Suppressor macrophage (primary cell): ENCODE measurements at regions not wholly inside any gene's neighbourhood (a gene's known extent, or its start where the extent isn't known, plus 50 kb on each side); places are given as distances from the start of the nearest gene placed in this dataset.

Source experiments
- DNase-seq, 4 experiments: peaks; one replicate each; pipeline ENCODE4 v3.0.0-alpha.2; 2020 to 2022

DNA sequence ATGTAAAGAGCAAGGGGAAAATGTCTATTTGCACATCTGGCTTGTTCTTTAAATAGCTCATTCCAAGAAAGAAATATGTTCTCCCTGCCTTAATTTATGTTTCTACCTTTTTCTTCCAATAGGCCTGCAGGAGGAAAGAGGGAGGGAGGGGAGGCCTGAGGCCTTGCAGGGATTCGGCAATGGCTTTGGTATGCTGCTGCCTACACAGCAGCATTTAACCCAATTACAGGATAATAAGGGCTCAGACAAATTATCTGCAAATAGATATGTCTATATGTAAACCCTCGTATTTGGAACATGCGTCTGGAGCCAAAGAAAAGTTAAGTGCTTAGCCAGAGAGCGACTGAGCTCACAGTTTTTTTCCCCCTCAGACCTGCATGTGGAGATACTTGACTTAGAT, 277.2 kb downstream of the CDC5L start:
- no peak for DNase-seq

DNA sequence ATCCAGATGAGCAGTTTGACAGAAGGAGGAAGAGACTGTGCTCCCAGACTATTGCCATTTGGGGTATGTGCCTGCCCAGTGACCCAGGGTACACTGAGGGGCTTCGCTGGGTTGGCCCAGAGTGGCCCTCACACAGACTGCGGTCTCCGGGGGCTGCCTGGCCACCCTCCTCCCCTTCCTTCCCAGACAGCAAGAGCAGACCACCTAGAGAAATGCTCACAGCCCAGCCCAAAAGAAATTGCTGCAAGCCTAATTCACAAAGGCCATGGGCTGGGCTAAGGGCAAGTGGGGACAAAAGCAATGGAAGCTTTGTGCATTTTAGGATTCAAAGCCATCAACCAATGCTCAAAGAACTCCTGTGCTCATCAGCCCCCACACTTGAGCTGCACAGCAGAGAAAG, 277.6 kb downstream of the CDC5L start:
- no peak for DNase-seq

DNA sequence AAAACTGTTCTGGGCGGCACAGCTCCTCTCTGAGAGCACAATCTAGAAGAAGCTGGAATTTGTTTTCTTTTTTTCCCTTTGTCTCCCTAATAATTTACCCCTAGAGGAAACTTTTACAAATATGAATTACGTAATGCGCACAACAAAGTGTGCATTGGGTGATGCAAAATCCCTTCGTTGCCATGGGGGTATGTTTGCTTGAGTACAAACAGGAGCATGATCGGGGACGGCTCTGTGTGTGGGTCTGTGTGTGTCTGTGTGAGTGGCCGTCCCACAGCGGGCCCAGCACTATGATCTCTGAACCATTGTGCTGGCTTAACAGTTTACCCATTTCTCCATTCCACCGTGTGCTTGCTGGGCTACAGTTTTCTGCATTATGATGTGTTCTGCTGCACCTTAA, 278.2 kb downstream of the CDC5L start:
- no peak for DNase-seq

DNA sequence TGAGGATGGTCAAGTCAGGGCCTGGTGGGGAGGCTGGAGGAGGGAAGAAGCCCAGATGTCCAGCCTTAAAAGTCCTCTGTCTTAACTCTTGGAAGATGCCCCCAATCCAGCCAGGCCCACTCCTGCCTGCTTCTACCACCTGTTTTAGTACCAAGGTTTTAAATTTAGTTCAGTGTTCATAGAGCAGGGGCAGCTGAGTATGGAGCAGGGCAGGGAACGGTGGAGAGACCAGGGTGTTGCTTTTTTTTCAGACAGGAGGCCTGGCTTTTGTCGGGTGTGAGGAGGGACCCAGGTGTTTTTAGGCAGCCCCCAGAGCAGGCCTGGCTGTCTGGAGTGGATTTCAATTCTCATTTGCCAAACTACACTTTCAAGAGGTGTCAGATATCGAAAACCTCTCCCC, 278.8 kb downstream of the CDC5L start:
- DNase-seq, result no peak

DNA sequence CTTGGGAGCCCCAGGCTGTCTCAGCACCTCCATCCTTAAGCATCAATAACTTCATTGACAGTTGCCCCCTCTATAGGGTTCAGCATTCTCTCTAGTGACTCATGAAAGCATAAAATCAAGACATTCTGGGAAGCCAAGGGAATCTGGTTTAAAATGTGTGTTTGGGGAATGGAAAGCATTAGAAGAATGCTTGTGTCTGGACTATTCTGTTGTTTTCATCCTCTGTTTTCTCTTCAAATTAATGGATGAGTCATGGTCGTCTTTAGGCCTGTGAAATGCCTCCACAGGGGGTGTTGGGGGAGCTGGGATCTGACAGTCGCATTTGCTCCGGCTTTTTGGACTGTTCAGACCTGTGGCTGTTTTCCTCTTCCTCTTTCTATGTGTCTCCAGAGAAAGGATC, 279.7 kb downstream of the CDC5L start:
- no peak for DNase-seq

DNA sequence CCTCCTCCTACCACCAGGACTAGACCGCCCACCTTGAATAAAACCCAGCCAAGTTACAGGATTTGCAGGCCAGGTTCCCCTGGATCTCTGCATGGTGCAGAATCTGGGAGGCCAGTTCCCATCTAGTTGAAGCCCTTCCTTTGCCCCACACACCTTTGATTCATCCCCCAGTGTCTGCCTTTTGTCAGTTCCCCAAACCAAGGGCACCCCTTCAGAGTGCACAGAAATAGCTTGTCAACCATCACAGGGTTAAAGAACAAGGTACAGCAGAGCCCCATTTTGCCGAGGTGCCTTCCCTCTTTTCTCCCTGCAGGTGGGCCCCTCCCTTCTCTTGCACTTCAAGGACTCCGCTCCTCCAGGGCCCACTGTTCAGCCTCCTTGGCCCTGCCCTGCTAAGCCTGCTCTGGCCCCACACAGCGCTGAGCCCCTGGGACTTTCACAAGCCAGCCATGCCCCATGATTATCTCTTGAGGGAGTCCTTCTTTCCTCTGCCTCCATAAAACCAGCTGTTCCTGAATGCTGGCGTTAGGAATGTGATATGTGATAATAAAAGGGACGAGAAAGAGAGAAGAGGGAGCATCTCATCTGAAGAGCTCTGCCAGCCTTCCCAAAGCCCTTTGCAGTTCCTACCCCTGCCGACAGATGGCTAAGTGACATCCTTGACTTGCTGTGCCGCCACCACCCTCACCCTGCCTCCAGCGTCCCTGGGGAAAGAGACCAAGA, 280.3 kb downstream of the CDC5L start:
- peak; percentile 32 to 68 (median 55) for DNase-seq

DNA sequence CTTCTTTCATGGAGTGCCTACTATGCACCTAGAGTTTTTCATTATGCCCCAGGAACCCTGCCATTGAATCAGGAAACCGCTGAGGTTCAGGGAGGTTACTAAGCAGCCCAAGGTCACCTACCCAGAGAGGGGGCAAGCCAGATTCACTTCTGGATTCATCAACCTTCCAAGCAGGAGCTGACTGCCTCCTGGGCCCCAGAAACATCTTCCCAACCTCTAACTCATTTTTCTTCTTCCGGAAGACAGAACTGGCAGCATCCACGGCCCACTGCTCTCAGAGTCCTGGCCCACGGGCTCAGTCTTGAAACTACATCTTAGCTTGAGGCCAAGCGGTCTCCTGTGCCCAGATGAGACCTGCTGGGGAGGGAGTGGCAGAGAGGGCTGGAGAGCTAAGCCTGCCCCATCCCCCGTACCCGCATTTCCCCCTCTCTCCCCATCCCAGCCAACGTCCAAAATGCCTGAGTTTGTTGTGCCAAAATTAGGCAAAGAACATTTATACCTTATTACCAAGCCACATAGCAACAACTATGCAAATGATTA, 281.0 kb downstream of the CDC5L start:
- DNase-seq, result no peak

DNA sequence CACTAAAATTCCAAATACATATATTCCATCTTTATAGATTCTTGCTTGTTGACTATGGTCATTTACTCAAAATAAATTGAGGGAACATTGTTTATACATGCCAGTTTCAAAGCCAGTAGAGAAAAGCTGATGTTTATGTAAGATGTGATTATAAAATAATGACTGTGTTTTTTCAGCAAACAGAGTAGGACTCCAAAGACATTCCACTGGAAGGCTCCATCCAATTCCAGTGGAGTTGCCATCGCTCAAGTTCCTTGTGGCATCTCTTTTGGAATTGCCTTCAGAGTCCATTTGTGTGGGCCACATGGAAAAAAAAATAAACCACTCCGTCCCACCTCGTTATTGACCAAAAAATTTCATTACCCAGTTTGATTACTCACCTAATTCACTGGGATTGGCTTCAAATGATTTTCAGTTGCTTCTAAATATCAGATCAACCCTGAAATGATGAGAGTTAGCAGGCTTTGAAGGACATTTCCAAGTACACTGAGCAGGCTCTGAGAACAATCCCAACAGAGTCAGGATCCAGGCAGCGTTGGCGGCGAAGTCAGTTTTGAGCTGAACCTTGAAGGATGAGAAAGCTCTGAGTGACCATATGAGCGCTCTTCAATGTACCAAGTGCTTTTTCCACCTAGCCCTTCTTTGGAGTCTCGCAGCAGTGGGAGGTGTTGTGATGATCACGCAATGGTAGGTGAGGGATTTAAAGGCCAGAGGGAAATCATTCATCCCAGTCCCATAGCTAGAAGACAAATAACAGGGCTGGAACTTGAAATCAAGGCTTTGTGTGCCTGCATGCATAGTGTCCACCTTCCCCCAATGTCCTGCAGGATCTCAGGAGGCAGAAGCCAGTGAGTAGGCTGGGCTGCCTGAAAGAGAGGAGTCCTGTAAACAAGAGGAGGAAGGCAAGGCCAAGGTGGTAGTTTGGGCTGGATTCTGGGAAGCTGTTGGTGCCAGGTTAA, 281.7 kb downstream of the CDC5L start:
- DNase-seq, result no peak

DNA sequence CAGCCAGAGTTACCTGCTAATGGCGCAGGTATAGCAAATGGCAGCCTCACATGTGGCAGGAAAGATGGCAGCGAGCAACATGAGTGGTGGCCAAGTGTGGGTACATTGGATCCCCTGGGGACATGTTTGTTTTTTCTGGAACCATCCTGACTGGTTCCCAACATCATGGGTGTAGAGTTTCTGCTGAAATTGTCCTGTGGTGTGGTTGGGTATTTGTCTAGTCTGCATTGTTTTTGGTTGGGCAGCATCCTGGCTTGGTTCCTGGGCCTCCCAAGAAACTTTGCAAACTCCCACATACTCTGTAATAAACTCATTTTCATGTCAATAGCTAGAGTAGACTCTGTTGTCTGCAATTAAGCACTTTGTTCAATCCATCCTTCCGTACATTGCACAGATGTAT, 282.6 kb downstream of the CDC5L start:
- no peak for DNase-seq

DNA sequence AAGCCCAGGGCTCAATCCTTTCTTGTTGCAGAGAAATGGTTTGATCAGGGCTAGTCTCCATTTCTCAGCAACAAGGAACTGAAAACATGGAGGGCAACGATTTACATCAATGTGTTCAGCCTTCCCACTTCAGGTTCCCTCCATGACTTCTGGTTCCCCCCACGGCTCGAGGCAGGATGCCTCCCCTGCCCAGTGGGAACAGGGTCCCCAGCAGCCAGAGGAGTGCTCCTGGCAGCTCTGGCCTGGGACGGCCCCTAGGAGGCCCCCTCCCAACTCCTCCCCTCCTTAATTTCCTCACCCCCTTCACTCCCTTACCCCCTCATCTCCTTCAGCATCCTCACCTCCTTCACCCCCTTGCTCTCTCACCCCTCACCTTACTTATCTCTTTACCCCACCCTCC, 283.8 kb downstream of the CDC5L start:
- DNase-seq, result no peak

DNA sequence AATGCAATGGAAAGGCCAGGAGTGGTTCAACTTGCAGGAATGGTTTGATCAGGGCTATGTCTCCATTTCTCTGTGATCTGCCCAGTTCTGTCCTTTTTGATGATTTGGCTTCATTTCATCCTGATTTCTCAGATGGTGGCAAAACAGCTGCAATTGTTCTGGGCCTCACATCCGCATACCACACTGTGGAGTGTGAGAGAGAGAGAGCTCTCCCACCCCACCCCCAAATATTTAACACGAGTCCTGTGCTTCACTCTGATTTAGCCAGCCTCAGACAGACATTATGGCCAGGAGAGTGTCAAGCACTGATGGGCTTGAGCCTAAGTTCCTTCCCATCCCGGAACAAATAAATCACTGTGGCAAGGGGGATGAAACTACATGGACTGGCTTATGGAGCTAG, 284.6 kb downstream of the CDC5L start:
- no peak for DNase-seq

DNA sequence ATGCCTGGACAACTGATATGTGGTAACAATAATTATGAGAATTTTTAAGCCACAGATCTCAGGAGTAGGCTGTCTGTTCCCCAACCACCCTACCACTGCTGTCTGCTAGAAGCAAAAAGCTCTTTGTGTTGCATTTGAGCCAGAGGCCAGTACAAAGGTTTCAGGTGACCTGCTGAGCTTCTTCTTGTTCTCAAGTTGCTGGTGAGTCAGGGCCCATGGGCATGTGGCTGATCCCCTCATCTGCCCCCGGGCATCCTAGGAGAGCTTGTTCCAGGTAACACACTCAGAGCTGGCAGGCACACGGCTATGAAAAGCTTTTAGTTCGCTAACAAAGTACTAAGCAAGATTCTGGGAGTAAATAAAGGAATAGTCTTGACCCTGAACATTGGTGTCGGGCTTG, 285.3 kb downstream of the CDC5L start:
- DNase-seq, result no peak

DNA sequence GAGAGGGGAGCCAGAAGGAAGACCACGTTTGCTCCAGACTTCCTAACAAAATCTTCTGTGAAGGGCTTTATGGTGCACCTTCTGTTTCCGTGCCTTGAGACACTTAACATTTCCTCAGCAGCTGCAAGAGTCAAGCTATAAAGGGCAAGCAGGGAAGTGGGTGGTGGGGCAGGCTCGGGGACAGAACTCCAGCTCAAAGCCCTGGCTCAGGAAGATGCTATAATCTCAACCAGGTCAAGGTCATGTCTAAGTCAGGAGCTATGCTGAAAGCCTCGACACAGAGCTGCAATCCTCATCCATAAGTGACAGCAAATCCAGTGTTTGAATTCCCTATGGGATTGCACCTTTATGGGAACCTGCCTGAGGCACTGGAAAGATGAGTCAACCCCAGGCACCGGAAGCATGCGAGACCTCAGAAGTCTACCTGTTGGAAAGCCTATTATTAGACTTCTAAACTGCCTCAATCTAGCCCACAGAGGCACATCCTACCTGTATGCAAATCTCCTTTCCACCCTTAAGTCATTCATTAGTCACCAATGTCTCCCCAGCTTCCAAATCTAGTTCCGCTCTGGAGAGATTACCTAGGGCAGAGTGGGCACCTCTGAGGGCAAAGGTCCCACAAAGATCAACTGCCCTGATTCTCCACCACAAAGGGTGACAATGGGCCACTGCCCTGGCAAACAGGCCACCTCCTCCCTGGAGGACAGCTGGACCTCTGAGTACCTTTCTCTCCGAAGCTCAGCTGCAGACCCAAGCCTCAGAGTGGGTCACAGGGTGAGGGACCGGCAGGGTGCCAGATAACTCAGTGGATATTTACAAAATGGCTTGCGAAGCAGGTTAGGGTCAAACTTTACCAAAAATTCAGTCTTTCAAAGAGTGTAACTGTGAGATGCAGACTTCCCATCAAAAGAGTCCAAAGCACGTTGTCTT, 287.0 kb downstream of the CDC5L start:
- no peak for DNase-seq

DNA sequence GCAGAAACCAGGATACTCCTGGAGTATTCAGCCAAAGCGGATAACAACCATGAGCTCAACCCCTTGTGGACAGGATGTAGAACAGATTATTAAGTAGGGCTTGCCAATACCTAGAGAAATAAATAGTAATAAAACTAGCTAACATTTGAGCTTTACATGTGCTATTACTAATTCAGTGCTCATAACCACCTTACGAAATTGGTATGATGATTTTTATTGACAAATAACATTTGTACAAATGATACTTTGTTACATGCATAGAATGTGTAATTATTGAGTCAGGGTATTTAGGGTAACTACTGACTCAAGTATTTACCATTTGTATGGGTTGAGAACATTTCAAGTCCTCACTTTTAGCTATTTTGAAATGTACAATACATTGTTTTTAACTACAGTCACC, 287.9 kb downstream of the CDC5L start:
- DNase-seq, result no peak

DNA sequence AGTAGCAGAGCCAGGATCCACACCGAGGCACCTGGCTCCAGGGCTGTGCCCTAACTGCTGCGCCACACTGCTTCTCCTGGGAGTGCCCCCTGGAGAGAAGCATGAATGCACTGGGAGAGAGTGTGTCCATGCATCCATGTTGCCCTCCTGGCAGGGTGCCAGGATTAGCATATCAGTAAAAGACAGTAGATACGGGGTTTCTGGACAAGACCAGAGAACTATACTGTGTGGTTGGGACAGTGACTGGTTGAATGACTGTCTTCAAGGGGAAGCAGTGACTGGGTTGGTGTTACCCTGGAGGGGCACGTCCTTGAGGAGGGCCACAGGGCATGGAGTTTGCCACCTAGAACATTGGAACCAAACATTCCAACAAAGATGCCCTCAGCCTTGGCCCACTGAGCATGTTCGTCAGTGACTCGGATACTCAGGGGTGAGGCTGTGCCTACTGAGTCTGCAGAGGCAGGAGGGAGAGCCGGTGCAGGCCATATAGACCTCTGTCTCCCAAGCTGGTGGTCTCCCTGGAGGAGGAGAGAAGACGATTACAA, 288.8 kb downstream of the CDC5L start:
- DNase-seq, result no peak

DNA sequence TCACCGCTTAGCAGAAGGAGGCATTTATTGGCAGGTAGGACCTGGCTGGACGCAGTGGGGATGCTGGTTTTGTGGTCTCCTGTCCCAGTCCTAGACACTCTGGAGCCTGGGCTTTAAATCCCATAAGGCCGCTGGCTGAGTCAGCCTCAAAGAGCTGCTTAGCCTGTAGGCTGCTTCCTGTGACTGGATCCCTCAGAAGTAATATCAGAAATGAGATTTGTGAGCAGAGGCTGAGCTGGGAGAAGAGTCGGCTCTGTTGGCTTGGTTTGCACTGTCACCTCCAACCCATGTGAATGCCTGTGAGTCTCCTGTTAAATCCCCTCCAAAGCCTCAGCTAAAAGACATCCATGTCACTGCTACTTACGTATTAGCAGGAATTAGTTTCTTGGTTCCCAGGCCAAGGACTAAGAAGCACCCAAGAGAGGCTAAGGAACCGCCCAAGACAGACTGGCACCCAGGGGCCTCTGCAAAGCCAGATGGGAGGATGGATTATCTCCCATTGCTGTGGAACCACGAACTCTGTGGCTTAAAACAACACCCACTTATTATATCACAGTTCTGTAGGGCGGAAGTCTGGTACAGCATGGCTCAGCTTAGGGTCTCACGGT, 289.4 kb downstream of the CDC5L start:
- DNase-seq, result no peak

DNA sequence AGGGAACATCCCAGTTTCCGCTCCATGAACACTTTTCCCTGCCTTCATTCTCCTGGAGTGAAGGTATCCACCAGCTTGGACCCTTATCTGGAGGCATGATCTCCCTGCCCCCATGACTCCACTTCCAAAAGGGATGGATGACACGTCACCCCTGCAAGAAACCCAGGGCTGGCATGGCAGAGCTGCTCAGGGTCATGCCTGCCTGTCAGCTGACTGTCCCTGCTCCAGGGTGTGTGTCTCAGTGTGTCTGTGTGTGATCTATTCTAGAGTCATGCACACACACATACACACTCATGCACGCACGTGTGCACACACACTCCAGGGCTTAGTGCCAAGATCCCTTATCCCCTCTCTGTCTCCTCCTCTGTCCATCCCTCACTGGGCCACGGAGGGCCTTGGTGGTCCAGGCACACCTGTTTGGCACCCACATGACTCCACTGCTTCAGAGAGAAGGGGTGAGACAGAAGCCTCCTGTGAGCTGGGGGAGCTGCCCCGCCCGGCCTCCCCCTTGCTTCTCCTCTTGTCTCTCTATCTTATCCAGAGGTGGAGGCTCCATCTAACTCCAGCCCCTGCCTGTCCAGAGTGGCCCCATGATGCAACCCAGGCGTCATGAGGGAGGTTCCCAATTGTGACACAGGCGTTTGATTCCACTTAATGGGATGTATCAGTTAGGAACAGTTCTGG, 290.9 kb downstream of the CDC5L start:
- no peak for DNase-seq

DNA sequence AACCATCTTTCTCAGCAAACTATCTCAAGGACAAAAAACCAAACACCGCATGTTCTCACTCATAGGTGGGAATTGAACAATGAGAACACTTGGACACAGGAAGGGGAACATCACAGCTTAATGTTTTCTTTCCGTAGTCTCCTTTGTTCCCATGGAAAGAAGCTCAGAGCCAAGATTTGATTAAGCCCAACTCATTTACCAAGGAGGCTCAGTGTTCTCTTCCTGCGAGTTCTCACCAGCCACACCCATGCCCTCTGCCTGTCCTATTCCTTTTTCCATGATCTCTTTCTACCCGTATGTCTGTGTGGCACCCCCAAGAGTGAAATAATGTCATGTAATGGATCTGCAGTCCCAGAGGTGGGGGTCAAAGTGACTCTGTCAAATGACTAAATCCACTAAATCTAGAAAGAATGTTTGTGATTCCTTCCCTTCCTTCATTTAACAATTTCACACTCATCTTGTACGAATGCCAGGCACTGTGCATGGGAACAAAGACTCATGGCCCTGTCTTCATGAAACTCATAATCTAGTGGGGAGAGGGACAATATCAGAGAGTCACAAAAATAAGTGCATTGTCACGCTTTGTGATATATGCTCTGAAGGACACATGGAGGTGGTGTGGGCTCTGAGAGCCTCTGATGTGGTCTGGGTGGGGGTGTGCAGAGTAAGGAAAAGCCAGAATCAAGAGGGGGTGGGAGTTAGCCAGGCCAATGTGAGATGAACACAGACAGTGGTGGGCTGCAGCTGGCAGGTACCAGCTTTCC, 292.1 kb downstream of the CDC5L start:
- no peak for DNase-seq

DNA sequence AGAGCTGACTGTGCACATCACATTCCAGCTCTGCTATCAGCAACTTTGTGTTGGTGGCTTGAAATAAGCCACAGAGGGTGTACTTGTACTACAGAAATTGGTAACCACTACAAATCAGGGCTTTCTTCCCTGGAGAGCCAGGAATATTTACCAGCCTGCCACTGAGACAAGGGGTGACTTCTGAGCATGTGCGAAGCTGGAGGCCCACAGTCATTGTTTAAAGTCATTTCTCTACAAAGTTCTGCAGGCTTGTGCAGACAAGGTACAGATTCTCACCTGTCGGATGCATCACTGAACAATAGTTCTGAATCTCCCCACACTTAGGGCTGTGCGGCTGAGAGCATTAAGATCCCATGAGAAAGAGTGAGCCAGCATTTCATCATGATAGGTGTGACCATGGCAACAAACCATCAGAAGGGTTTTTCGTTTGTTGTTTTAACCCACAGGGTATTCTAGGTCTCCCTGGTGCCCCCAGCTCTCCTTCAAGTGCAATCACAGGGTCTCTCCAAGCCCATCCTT, 292.8 kb downstream of the CDC5L start:
- DNase-seq, result no peak

DNA sequence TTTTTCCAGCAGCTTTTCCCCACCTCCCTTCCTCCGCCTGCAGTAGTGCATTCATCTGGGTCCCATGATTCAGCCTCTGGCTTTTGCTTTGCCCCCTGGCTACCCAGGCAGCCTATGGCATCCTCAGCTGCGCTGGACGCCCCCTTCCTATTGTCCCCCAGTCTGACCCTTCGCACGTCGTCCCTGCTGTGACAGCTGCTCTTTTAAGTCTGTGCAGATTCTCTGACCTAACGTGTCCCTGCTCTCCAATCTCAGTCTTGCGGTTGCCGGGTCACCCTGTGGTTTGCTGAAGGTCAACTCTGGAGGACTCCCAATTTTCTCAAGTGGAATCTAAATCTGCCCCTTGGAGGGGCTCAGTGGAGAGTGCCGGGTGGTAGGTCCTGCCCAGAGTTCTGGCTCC, 294.3 kb downstream of the CDC5L start:
- DNase-seq, result no peak
